H4 (cell line): ENCODE measurements at regions not wholly inside any gene's neighbourhood (a gene's known extent, or its start where the extent isn't known, plus 50 kb on each side); places are given as distances from the start of the nearest gene placed in this dataset.

Experiments used
- DNase-seq: peaks from one replicate; pipeline ENCODE4 v3.0.0-alpha.2; 2015; ENCODE audit warnings: low spot score

DNA sequence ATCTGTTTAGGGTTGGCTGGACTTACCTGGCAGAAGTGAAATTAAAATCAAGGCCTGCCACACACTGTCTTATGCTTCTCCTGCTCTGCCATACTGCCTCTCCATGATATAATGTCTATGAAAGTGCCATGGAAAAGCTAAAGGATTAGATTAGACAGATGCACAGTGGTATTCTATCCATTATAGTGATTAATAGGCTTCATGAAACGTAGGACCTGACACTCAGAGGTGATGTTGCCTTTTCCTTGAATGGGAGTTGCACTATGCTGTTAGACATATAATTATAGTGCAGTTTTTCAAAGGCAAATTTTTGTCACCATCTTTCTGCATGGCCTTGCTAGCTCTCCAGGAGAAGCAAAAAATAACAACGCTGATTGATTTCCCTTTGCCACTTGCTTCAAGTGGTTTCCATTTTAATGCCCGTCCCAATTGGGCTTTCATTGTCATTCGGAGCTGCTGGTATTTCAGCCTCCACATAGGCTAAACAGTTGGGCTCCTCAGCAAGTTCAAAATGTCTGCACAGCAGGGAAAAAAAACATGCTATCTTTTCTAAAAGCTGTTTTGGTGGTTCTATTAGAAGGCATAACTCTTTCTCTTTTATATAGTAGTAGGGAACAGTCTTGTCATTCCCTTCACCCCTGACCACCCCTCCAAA is 502.8 kb upstream of the GOT2 start:
- no peak for DNase-seq

DNA sequence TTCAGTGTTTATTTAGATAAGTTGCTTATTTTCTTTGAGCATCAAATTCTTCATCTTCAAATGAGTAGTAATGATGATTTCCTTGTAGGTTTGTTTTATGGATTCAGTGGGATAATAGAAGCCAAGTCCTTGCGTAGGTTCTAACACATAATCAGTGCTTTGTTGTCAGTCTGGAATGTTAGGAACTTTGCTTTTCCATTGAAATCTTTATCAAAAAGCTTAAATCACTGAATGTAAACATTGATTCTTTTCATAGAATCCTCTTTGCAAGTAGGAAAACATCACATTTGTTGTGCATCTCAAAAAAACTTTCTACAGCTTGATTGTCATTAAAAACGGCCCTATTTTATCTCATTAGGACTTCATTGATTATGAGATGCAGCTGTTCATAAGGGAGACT is 490.3 kb upstream of the GOT2 start:
- DNase-seq = no peak

DNA sequence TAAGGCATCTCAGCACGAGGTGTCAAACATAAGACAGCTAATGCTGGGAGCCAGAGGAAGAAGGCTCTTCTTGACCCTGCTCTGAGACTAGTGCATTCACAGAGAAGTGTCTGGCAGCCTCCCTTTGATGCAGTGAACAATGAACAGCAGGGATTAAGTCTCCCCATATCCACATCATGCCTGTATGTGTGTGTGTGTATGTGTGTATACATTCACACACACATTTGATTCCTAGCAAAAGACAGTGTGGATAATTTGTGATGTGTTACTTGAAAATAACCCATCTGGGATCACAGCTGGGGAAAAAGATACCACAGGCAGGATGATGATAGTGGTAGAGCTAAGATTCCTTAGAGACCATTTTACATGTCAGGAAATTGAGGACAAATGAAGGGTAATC is 485.9 kb upstream of the GOT2 start:
- no peak for DNase-seq

DNA sequence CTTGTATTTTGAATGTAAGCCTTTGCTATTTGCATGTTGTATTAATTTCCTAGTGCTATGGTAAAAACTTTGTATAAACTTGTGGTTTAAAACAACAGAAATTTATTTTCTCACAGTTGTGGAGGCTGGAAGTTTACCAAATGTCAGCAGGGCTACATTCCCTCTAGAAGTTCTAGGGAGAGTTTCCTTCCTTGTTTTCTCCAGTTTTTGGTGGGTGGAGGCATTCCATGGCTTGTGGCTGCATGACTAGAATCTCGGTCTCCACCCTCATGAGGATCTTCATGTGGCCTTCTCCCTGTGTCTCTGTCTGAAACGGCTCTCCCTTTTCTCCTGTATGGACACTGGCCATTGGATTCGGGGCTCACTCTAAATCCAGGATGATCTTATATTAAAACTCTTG is 482.2 kb upstream of the GOT2 start:
- DNase-seq = no peak

DNA sequence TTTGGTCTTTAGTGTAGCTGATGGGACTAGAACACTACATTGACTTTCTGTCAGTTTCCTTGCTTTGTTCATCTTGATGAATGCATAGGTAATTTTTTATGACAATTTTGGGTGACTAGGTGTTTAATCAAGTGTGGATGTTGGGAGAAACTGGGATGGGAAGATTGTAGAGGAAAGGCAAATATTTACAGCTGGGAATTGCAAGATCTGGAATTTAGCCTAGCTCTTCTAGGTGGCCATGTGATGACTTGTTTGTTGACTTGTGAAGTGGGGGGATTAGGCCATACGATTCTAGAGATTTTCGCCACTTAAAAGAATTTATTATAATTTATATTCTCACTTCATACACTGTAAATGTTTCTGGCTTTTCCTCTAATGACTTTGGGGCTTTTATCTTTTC is 480.3 kb upstream of the GOT2 start:
- no peak for DNase-seq

DNA sequence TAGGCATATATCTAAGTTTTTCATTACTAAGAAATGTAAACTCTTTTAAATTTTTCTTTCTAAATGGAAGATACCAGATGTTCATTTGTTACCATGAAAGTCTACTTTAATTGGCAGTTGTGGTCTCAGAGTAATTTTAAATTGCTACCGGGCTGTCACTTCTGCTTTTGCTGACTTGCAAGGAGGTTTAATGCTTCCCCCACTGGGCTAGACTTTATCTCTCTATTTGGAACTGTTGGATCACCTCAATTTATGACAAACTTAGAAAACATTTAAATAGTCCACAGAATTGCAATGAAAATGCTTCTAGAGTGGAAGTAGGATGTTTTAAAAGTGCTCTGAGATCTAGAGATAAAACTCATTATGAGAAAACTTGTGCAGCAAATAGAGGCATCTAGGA is 479.8 kb upstream of the GOT2 start:
- no peak for DNase-seq

DNA sequence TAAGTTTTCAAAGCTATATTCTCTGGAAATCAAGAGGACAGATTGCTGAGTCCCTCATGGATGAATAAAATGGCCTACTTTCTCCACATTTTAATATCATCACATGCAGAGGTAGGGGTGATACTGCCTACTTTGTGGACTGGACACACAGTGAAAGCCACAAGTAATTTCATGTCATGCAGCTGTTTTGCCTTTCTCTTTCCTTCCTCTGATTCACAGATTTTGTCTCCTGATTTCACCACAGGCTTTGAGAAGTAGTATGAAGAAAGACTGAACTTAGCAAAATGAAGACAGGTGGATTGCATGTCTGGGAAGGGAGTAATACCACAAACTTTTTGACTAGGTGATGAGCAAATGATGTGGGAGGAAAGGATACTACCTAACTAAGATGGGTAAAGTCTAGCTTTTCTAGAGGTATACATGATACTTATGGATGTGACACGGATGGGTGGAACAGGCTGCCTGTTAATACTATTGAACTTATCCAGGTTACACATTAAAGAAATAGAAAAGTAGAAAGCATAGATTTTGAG is 478.4 kb upstream of the GOT2 start:
- DNase-seq = no peak

DNA sequence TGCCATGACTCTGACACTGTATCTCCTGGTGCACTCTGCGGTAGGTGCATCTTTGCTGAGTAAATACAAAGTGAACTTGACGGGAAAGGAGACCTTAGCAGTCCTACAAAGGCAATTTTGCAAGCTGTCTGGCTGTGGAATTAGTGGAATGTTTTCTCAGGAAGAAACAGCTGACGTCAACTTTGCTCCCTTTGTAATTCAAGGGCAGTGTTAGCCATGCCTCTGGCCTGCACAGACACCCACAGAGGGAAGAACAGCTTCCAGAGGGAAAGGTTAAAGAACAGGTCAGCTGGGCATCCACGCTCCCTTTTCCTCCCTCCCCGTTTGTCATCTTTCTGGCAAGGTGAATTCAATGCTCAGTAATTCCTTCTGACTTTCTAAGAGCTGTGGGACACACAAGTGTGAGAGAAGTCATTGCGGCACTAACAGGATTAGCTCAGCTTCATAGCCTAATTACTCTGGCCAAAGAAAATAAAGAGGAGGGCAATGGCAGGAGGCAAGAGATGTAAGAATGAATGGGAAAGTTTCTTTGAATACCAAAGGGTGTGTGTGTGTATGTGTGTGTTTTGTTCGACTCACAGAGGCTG is 476.9 kb upstream of the GOT2 start:
- peak; percentile 6 for DNase-seq

DNA sequence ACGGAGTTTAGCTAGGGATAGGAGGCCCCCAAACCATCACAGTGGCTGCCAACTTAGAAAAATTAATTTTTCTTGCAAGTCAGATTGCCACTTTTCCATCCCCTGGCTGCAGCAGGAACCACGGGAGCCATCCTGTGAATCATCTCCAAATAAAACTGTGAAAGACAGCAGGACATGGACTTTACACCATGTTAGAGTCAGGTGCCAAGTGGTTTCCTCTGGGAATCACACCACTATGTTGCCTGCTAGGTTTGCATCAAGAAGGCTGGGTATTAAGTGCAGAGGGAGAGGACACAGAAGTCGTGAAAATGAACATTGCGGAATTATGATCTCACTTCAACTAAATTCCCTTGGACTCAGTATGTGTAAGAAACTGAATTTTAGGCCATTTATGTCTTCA is 471.3 kb upstream of the GOT2 start:
- DNase-seq = no peak

DNA sequence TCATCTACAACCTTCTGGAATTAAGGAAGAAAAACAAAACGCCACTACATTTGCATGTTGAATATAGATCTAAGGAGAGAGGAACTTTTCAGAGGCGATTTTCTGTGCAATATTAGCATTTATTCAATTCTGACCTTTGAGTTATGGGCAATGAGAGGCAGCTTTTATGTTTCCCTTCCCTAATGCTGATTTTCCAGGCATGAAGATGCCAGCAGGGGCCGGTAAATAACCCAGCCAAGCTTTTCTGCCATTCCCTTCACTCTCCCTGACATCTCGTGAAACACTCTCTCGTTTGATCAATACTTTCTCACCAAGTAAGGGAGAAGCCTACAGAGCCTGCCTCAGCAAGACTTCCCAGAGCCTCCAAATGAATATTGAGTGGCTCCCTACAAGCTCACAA is 470.5 kb upstream of the GOT2 start:
- DNase-seq = no peak

DNA sequence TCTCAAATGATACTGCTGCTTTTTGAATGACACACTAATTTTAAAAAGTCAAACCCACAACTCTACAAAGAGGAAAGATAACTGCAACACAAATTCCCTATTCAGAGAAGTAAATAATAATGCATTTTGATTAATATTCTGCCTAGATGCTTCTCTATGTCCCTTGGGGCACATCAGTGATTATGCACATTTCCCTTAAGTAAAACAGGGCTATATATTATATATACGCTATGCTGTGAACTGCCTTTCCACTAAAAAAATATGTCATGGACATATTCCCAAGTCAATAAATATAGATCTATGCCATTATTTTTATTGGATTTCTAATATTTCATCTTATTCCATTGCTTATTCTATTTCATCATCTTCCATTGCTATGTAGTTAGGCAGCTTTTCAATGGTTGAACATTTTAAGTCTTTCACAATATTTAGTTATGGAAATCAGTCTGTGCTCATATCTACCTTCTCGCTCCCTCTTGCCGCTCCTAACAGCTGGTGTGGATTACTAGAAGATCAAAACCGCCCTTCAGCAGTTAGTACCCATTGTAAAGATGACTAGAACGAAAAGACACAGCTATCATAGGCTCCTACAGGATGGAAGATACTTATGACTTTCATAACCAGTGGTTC is 468.2 kb upstream of the GOT2 start:
- DNase-seq = no peak

DNA sequence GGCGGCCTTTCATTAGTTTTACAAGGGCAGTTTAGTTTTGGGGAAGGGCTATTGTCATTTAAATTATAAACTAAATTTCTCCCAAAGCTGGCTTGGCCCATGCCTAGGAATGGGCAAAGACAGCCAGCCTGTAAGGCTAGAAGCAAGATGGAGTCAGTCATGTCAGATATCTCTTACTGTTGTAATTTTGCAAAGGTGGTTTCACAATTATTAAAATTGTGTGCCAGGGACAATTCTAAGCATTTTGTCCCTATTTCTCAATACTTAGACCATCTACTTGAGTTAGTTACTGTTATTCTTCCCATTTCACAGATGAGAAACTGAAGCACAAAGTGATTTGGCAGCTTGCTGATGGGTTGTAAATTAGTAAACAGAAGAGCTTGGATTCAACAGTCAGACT is 467.7 kb upstream of the GOT2 start:
- no peak for DNase-seq

DNA sequence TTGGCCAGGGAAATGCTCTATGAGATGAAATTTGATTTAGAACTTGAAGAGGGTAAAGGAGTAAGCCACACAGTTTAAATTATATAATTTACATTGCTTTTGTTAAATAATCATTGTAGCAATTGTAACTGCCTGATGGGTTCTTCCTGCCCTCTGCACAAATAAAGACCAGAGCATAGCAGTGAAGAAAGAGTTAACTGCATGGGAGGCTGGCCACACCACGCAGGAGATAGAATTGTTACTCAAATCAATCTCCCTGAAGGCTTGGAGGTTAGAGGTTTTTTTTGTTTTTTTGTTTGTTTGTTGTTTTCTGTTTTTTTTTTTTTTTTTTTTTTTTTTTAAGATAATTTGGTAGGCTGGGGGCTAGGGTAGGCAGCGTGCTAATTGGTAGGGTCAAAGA is 467.0 kb upstream of the GOT2 start:
- DNase-seq = no peak

DNA sequence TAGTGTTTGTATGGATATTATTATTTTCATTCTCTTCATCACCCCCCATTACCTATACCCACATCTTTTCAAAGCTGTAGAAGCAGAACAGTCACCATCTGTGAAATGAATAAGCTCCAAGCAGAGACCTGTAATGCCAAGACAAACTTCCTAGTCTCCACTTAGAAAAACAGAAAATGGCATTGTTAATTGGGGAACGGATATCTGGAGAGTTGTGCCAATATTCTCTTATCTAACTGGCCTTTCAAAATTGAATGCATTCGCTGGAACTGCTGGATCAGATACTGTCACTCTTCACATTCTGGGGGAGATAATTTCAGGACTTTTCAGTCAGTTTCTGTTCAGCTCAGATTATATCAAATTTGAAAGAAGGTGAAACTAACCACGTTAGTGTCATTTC is 464.4 kb upstream of the GOT2 start:
- no peak for DNase-seq

DNA sequence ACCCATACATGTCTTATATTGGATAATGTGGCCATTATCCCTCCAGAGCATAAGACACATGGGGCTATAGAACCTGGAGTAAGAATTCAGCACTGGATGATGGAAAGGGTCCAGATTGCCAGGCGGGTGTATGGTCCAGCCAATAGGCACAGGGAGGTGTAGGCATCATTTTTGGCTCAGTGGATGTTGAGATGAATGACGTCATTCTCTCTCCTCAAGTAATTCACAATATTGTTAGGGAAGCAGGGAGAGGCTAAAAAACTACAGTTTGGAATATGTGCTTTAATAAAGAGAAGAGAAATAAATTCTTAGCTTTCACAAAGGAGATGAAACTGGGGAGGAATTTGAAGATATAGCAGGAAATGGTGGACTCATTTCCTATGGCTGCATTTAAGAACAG is 461.1 kb upstream of the GOT2 start:
- no peak for DNase-seq

DNA sequence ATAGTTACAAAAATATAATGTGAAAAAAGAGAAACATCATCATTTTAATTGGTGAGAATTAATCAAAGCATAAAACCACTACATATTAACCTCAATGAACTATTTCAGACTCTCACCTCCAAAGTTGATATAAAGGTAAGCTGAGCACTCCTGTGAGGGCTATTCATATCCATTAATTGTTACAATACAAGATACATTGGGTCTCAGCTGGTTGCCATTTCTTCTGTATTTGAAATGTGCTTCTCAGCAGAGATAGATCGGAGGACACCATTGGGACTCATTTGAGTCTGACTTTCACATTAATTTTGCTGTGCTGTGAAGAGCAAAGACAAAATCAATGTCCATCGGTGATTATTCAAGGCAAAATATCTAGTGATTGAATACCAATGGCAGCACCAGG is 459.5 kb upstream of the GOT2 start:
- no peak for DNase-seq

DNA sequence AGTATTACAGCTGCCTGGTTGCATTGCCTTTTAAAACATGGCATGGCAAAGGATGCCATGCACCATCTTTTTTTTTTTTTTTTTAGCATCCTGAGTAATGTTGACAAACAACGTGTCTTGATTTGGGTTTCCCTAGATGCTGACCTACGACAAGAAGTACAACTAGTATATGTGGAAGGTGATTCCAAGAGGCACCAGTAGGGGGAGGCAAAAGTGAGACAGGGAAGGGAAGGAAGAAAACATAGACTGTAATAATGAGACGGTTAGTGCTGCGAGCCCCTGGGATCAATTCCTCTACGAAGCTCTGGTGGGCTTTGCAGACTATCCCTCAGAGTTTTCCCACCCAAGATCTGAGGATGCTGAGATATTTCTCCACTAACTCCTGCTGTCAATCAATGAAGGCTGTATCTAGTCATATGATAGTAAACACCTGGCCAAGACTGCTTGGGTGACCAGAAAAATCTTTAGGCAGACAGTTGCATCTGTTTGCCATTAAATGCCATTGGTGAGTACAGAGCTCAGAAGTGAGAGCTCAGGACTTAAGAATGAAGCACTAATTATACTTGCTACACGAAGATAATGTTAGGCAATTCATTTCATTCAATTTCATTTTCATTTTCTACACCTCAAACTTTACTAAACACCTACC is 458.6 kb upstream of the GOT2 start:
- DNase-seq = peak; percentile 13

DNA sequence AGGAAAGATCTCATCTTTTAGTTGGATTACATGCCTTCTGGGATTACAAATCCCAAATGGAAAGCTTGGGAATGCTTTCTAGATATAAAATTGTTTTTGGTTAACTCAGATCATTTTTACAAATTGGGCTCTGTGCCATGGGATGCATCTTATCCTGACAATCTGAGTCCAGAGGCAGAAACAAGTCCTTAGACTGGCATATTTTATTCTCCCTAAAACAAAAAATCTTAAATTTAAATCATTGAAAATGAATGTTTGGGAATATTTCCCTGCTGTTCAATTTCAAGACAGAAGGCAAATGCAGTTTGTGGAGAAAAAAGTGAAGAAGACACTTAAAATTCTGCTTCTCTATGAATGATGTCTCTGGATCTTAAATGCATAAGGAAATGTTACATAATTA is 456.6 kb upstream of the GOT2 start:
- no peak for DNase-seq

DNA sequence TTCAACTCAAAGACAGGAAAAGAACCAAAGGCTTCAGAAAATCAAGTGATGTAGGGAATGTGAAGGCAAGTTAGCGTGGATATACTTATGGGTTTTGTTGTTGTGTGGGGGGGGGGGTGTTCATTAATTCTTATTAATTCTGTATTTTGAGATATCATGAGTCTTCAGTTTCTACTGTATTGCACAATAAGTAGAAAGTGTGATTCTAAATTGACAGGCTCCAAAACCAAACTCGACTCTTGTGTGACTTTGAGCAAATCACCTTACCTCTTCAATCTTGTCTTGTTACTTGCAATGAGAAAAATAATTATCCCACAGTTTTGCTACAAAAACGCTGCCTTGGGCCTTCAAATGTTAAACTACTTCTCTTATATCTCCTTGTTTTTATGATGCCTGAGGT is 453.9 kb upstream of the GOT2 start:
- no peak for DNase-seq

DNA sequence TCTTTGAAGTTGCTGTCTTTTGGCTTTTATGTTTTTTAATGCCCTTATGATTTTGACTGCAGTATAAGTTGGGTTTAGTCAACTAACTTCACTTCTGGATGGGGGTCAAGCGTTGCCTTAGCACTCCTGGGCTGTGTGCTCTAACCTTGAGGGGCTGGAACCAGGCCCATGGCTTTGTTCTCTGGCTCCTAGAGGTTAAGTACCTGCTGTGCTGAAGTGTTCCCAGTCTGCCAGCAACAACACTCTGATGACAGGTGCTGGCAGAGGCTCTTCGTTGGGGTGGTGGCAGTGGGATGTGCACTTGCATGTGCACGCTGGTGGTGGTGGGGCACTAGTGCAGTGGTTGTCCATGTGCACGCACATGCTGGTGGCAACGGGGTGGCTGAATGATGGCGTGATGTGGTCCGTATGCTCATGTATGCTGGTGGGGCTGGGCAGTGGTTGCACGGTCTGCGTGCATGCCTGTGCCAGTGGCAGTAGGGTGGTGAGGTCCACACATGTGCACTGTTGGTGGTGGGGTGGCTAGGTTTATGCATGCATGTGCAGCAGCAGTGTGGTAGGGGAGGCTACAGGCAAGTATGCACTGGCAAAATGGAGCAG is 447.8 kb upstream of the GOT2 start:
- DNase-seq = no peak

DNA sequence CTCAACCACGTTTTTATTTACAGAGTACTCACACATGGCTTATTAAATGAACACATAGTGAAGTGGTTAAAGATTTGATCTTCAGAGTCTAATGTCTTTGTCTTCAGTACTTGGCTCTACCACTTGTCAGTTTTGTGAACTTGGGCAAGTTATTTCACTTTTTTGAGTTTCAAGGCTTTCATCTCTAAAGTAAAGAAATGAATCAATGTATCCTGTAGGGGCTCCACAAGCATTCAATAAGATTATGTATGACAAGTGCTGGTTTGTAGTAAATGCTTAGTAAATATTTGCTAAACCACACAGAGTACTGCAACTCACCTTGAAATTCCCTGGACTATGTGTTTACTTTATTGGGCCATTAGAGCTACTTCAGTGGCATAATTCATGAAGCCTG is 446.0 kb upstream of the GOT2 start:
- DNase-seq = no peak

DNA sequence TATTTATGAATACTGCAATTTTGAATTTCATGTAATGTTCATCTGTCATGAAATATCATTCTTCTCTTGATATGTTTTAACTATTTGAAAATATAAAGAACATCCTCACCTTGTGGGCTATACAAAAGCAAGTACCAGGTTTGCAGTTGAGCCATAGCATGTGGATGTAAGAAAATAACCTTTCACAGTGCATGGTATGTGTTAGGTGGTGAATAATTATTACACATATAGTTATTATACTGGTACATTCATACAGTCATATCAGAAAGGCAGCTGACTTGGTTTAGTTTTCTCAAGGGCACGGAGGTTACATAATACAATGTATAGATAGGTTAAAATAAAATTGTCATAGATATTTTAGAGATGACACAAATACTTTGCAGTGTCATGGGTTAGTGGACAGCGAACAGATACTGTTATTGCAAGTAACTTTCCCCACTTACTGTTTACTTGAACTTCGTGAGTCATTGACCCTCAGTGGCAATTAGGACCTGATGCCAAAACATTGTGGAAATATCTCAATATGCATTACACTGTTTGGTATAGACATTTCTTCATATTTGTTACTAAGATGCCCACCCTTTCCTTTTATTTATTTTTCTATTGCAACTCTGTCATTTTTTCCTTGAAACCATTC is 445.4 kb upstream of the GOT2 start:
- no peak for DNase-seq
